HG03280 (cell line): ENCODE measurements at regions not wholly inside any gene's neighbourhood (a gene's known extent, or its start where the extent isn't known, plus 50 kb on each side); places are given as distances from the start of the nearest gene placed in this dataset.

ENCODE experiments used
- ATAC-seq: cut with Tn5 transposase; IDR thresholded peaks from one replicate; pipeline ENCODE4 v1.9.1; 2021; ENCODE audit warnings: mild to moderate bottlenecking, moderate library complexity; ENCODE audit not compliant: unreplicated experiment

DNA sequence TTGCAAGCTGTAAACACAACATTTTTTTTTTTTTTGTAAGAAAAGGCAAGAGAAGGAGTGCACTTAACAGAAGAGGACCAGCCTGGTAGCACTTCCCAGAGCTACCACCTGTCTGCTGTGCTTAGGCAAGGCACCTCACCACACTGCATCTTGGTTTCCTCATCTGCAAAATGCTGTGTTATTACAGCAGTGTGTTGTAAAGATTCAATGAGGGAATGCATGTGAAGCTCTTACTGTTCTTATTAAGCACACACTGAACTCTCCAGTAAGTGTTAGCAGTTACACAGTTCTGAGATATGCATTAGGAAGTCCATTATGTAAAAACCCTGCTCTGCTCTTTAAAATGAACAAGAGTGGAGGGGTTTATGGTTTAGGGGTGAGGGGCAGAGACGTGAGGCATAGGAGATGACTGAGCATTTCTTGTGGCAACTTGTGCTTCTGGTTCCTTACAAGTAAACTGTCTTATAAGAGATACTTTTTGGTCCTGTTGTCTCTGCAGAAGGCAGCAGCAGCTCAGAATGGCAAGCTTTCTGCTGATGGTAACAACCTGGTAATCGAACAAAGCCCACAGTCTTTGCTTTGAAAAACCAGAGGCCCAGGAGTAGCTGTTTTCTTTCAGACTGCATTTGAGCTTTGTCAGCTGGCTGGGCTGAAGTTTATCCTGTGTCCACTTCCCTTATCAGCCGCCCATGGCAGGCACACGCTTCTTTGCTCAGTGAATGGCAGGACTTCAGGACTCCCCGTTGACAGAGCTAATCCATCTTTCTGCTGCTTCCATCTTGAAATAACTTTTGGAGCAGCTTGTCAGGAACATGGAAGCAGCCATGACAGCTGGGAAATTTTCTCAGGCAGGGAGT is 98.8 kb upstream of the BMPER start:
- ATAC-seq, result no peak

DNA sequence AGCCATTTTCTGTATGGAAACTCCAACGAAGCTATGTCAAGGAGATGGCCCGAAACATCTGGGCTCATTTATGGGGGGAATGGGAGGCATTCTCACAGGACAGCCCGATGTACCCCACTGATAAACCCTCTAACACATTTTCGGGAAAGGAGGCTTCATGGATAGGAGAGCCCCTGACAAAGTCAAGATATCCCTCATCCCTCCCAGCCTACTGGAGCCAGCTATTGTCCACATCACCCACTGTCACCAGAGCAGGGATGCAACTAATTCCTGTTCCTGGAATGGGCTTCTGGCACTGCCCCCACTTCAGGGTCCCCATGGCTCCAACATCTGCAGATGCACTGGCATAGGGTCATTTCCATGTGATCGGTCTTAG is 98.2 kb upstream of the BMPER start:
- no peak for ATAC-seq

DNA sequence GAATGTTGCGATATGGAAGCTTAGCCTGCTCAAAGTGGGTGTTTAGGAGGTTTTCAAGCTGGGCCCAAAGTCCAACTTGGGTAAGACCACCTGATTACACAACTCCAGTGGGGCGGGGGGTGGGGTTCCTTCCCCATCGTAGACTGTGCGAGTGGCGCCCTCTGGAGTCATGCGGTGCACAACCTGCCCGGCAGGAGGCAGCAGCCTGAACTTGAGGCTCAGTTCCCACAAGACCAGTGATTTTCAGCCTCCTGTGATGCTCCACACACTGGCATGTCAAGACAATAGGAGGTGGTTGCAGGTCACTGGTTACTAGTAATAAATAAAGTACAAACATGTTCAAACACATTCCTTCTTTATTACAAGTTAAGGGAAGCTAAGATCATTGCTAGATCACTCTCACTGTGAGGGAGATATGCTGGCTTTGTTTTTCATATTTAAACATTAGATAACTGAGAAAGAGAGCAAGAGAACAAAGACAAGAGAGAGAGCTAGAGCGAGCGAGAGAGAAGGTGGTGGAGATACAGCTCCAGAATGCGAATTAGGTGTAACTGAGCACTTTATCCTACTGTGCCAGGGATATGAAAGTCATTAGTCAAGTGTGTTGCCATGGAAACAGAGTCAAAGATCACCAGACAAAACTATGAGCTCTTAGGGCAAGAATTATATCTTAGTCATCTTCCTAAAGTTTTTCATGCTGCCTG is 97.4 kb upstream of the BMPER start:
- ATAC-seq, result no peak

DNA sequence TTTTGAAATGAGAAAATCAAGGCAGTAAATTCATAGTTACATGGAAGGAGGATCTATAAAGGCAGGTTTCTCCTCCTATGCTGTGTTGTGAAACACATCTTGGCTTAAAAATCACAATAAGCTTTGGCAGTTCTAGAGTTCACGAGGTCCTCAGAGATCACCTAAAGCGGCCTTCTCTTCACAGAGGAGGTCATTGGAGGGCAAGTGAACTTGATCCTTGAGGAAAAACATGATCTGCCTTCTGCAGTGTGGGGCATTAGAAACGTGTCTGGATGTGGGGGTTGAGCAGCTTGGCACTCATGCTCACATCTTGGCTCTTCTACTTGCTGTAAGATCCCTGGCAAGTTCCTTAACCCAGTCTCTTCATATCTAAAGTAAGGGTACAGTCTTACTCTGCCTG is 96.1 kb upstream of the BMPER start:
- ATAC-seq, result no peak

DNA sequence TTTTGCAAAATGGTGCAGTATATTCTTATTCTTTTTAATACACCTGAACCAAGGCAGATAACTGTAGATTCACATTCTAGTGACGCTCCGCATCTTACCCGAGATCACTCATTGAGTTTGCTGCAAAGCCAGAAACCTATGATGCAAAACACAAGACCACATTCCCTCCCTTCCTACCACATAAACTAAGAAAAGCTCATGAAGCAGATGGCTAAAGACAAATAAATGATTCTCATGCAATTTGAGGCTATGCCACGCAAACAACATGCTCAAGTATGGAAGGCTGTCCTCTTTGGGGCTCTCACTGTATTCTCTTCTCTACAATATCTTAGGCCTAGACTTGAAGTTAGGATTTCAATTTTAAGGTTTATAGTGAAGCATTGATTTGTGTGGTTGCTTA is 95.0 kb upstream of the BMPER start:
- no peak for ATAC-seq

DNA sequence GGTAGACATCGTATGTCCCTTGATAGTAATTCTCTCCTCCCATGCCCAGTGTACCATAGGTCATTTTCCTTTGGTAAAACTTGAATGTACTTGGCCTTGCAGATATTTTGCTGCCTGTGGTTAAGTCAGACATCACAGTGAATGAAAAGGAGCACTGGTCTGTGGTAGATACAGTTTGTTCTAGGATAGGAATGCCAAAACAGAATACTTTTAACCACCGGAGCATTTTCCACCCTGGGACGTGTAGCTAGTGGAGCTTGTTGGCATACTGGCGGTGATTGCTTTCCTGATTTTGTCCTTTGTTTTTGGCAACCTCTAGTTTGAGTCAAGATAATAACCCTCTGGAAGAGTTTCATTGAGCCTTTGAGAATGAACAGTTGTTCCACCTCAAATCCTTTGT is 92.0 kb upstream of the BMPER start:
- ATAC-seq, result no peak

DNA sequence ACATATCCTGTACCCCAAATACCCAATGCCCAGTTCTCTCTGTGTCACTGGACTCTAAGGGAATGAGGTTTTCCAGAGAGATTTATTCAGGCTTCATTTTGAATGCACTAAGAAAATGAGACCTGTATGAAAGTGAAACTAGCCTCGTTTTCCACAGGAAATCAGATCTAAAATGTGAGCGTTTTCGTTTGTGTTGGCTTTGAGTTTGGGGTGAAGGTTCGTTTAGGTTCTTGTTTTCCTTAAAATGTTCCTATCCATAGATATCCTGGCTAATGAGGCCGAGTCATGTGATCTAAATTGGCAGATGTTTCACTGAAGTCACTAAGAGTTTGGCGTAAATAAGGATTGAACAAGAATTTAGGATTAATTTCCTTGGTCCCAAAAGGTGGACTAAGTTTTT is 90.9 kb upstream of the BMPER start:
- ATAC-seq, result no peak

DNA sequence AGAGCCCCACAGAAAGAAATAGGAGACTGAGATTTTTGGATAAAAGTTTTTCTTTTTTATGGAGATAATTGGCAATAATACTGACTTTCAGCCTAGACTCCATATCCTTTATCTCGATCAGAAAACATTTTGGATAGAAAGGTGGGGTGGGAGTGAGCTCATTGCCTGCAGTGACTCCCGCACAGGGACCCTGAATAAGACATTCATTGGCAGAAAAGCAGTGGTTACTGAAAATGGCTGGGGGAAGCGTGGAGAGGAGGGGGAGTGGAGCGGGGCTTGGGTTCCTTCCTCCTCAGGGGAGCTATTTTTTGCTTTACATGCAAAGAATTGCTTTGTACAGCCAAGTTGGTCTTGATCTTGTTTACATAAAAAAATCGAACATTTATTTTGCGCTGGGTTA is 90.4 kb upstream of the BMPER start:
- ATAC-seq, result no peak

DNA sequence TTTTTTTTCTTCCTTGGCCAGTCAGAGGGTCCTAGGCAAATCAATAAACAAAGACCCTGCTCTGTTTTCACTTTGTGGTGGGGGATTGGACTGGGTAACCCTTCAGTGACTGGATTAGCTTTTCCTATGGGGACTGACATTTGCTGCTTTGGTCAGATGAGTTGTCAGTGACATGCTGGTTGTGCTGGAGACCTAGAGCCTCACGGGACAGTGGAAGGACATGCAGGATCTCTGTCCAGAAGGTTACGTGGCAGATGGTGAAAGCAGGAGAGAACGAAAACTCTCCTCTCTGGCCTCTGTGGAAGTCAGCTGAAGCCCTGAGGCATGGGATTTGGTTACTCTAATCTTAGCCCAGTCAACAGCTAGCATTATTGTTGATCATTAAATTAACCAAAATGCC is 90.0 kb upstream of the BMPER start:
- no peak for ATAC-seq

DNA sequence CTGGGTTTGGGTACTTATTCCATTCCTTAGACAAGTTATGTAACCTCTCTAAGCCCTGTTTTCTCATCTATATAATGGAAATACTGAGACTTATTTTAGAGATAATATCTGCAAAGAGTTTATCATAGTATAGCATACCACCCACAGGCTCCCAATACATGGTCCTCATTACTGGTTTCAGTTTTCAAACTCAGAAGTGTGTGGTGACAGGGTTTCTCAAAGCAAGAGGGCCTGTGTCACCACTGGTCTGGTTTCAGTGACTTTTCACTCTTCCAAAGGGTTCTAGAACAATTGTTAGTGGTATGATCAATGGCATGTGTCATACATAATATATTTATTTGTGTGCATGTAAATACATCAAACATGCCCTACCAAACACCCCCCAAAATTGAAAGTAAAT is 89.2 kb upstream of the BMPER start:
- no peak for ATAC-seq

DNA sequence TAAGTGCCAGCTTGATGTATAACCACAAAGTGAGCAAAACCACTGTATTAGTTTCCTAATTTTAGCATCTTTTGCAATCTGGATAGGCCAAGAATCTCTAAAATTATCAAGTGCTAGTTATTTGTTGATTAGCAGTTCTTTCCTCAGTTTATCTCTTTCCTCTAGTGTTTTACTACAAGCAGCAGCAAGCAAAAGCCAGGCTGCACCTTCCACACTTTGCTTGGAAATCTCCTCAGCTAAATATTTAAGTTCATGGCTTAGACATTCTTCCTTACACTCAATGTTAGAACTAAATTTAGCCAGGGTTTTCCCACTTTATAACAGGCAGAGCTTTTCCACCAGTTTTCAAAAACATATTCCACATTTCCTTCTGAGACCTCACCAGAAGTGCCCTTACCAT is 85.7 kb upstream of the BMPER start:
- ATAC-seq, result no peak

DNA sequence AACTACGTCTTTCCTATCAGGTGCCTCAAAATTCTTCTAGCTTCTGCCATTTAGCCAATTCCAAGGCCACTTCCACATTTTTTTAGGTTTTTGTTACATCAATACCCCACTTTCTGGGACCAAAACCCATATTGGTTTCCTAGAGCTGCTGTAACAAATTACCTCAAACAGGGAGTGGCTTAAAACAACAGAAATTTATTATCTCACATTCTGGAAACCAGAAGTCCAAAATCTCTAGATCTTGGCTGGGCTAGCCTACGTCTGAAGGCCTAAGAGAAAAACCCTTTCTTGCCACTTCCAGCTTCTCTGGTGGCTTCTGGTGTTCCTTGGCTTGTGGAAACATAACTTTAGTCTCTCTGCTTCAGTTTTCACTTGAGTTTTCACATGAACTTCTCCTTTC is 85.1 kb upstream of the BMPER start:
- ATAC-seq, result no peak

DNA sequence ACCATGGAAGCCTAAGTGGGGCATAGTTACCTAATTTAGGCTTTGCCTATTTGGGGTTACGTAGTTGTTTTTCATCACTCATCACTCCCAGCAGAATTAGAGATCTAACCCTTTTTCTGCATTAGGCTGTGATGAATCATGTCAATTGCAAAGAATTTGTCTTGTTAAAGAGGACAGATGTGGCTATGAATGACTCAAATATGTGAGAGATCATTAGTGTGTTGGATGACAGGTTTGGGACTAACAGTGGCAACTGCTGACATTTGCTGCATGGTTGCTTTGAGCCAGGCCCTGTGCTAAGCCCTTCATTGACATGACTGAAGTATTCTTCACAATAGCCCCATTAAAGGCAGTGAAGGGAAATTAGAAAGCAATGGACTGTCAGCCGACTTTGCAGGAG is 83.4 kb upstream of the BMPER start:
- no peak for ATAC-seq

DNA sequence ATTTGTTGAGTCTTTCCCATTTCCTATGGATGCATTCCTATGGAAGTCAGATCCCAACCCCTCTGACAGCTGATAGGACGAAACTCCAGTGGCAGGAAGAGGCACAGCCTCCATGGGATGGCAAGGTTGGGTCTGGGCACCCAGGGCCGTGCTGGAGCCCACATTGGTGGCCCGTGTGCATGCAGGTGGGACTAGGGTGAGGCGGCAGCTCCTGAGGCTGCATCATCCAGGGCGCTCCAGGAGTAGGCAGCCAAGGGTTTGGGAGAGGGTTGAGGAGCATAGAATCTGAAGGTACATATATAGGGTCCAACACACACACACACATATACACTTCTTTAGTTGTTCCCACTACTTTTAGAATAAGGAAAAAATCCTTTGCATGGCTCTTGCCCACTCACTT is 81.4 kb upstream of the BMPER start:
- no peak for ATAC-seq

DNA sequence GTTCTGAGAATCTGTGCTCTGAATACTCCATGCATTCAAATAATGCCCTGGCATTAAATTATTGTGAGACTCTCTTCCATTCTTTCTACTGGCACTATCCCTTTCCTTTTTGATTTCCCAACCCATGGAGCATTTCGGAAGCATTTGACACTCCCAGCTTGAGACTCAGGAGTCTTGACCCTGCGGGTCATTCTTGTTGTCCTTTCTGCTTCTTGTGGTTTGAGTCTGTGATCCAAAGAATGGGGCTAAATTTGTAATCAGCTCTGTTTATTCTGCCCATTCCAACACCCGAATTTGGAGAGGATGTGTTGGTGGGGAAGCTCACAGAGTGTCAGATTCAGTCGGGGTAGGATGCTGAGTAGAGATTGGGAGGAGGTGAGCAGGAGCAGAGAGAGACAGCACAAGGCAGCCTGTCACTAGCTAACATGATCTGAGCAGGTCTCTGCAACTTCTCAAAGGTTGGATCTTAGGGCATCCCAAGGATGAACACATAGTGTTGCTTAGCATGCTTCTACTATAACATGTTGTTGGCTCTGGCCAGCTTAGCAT is 80.4 kb upstream of the BMPER start:
- no peak for ATAC-seq

DNA sequence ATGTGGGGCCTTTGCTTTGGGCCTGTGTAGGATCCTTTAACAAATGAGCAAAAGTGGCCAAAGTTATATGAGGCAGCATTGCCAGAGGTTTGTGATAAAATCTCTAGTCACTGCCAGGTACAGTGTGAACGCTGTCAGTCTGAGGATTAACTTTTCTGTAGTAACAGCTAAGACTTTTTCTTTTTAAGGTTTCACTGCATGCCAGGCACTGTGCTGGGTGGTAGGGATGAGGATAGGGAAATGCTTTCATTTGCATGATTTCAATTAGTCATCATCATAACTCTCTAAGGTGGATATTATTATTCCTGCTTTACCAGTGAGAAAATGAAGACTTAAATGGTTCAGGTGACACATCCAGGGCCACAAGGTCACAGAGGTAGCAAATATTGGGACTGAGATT is 79.7 kb upstream of the BMPER start:
- no peak for ATAC-seq

DNA sequence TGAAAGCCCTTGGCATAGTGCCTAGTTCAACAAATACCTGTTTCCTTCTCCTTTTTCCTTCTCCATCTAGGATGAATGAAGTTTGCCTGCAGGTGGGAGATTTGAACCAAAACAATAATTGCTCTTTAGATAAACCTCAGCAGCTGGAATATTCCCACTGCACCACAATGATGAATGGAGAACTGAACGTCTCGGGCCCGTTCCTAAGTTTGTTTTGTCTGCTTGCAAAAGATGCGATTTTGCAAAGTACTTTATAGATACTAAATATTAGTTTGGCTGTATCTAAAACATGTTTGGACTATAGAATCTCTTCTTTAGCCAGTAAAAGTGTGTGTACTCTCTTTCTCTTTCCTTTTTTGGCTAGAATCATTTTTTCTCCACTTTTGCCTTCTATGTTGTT is 75.8 kb upstream of the BMPER start:
- ATAC-seq, result no peak

DNA sequence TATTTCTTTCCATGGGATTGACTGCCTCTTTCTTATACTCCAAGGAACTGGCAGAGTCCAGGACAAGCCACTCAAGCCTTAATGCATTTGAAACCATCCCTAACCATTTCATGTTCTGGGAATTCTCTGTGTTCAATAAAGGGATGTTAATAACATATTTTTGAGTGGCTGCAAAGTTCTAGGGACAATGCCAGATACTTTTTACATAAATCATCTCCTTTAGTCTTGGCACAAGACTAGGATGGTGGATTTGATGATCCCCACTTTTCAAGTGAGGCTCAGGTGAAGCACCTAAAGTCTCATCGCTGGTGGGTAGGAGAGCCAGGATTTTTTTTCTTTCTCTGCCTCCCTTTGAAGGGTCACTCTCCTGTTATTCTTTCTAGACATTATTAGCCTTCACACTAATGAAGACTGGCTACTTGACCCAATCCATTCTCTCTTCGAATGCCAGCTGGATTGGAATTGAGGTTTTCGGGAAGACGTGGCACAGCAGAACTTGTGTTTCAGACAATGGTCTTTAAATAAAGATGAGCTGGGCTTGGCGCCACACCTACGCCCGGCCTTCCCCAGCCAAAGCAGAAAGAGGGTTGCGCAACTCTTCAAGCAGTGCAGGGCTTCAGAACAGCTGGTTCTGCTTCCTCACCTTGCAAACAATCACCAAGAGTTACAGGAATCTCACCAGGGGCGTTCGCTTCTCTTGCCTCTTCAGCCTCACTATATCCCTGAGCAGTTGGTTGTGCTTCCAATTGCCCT is 73.8 kb upstream of the BMPER start:
- no peak for ATAC-seq

DNA sequence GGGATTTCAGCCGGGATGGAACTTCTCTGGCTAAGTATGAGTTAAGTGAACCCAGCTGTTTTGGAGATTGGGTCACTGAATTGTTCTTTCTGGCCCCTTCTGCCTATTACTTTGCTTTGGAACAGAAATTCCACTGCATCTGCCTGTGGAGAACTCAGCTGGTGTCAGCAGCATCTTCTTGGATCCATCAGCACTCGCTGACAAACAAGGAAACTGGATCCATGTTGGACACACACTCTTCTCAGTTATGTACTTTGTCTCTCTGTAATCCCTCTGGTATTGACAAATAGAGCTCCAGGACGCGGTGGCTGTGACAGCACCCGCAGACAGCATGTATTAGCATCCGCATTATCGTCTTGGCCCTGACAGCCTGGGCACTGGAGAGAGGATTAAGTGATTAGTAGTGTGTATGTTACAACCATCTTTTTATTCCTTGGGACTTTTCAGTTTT is 73.0 kb upstream of the BMPER start:
- no peak for ATAC-seq

DNA sequence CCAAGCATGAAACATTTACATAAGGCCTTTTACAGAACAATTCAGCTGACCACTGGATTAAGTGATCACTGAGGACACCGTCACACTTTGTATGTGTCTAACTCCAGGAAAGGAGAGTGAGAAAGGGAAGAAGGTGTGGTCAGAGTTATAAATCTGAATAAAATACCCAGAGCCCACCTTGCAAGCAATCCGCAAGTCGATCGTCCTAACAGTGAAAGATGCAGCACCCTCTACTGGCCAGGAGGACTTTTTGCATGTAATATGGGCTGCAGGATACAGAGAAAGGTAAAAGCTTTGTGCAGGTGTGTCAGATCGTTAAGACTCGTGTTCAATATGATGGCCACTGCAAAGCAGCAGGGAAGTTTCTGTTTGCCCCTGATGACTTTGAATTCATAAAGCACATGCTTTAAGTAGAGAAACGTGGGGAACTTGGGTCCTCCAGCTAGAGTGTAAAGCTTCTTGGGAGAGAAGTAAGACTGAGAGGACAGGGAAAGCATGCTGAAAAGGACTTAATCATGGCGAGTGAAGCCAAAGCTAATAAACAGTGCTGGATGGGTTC is 68.5 kb upstream of the BMPER start:
- no peak for ATAC-seq

DNA sequence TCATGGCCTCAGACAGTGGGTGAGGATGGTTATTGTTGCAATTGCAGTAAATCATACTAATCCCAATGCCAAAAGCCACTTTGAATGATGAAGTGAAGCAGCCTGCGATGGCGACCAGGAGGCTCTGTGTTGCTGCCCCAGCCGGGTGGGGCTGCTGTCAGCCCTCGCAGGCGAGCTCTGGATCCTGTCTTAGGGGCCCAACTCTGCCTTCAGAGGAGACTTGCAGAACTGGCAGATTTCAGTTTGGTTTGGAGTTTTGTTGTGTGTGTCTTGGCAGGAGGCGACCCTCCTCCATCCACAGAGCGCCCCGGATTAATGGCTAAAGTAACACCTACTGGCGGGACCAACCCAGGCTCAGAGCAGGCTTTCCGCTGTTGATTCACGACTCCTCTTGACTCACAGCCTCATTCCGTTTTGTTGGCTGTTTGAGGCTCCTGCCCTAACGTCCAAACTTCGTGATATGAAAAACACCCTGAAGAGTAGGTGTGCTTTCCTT is 67.9 kb upstream of the BMPER start:
- no peak for ATAC-seq
